Activated CD4-positive, alpha-beta T cell treated with anti-CD3 and anti-CD28 coated beads, Interleukin-2, amount 50 U/mL, for 16 hours (primary cell): ENCODE measurements at regions not wholly inside any gene's neighbourhood (a gene's known extent, or its start where the extent isn't known, plus 50 kb on each side); places are given as distances from the start of the nearest gene placed in this dataset.

Experiments
- DNase-seq: peaks from one replicate; pipeline ENCODE4 v3.0.0-alpha.2; 2020

GRCh38 chr9:93827545-93828330, 127.4 kb downstream of the BARX1 start:
- peak; percentile 33 for DNase-seq

GRCh38 chr9:93826905-93827544, 128.1 kb downstream of the BARX1 start:
- DNase-seq = no peak

GRCh38 chr9:93826209-93826608, 128.9 kb downstream of the BARX1 start:
- peak; percentile 24 for DNase-seq

DNA sequence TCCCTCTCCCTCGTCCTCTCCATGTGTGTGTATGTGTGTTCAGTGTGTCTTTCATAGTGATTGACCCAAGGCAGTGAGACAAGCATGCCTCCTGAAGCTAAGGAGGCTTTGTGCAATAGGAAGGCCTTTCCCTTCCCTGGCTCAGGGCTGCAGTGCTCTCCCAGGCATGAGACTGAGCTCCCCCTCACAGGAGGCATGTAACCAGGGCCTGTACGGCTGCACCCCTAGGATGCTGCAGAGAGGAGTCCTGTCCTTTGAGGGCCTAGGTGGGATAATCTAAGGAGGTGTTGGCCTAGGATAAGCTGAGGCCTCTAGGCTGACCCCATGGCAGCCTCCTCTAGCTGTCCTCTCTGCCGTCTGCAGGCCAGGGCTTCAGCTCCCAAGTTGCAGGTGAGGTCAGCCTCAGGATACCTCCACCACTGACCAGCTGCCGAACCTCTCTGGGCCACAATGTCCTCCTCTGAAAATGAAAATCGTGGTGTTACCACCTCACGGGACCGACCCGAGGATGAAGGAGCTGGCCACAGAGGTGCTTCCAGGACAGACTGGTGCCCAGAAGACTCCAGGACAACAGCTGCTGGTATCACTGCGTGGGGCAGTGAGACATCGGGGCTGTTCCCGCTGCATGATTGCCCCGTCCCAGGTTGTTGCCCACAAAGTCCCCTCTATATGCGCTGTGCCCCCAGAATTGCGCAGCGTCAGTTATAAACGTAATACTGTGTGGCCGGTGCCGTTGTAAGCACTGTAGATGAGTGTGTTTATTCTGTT, 129.6 kb downstream of the BARX1 start:
- DNase-seq = no peak

GRCh38 chr9:93824386-93825294, 130.5 kb downstream of the BARX1 start:
- DNase-seq = no peak

DNA sequence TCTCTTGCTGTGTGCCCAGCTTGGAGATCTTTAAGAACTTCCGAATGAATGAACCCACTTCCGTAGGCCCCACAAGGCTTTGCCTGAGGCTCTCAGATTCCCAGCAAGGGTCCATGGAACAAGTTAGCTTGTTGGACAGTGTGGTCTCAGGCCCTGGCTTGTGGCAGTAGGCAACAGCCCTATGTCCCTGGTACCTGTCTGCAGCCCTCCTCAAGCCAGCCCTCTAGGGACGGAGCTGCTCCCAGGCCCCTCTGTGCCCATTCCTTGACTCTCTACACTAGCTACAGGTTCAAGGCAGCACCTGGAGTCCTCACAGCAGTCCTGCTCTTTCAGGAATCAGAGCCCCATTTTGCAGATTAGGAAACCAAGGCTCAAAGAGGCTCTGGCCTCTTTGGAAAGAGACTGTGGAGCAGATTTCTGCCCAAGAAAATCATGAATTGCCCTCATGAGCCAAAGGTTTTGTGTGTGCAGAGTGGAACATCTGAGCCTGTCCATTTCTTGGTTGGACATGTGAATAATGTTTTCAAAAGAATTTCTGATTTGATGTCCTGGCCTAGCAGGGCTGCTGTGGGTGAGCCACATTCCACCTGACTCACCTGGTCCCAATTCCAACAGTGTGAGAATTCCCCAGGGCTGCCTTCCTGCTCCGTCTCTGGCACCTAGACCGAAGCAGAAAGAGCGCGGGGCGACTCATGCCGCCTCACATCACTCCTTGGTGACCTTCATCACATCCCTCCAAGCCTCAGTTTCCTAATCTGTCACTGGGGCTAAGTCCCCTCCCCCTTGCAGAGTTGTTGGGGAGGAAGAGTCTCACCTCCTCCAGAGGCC, 131.7 kb downstream of the BARX1 start:
- DNase-seq = no peak

GRCh38 chr9:93822229-93822628, 132.9 kb downstream of the BARX1 start:
- no peak for DNase-seq

DNA sequence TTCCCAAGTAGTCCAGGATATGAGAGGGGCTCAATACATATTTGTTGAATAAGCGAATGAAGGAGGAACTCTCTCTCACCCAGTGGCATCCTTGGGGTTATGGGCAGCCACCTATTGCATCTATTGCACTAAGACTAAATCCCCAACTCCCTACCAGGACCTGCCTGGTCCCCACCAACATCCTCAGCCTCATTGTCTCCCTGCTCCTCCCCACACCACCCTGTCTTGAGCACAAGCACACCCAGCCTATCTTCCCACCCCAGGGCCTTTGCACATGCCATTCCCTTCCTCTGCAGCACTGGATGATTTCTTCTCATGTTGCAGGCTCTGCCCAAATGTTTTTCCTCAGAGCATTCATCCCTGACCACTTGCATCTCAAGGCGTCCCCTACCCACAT, 133.8 kb downstream of the BARX1 start:
- no peak for DNase-seq

DNA sequence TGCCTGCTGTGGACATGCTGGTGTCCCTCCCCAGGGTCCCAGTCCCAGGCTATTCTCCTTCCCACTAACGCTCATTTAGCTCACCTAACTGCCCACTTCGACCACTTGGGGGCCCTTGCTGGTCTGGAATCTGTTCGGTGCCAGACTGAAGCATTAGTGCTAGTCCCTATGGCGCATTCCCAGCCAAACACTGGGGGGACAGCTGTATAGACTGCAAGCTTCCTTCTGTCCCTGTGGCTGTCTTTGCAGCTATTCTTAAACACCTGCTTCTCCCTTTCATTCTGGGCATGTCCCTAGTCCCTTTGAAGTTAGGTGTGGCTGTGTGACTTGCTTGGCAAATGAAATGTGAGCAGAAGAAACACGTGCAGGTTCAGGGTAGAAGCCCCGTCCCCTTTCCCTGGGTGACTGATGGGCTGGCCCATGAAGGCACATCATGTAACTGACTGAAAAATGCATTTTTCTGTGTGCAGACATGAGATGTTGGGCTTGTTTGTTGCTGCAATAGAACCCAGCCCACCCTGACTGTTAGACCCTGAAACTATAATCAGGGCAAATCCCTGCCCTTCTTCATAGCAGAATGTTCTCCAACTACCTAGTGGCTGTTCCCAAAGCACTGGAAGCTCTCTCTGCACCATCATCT, 134.4 kb downstream of the BARX1 start:
- DNase-seq = no peak

- no peak for DNase-seq
Observed at GRCh38 chr9:93819905-93820304, 135.2 kb downstream of the BARX1 start.

GRCh38 chr9:93818827-93819472, 136.2 kb downstream of the BARX1 start:
- no peak for DNase-seq

DNA sequence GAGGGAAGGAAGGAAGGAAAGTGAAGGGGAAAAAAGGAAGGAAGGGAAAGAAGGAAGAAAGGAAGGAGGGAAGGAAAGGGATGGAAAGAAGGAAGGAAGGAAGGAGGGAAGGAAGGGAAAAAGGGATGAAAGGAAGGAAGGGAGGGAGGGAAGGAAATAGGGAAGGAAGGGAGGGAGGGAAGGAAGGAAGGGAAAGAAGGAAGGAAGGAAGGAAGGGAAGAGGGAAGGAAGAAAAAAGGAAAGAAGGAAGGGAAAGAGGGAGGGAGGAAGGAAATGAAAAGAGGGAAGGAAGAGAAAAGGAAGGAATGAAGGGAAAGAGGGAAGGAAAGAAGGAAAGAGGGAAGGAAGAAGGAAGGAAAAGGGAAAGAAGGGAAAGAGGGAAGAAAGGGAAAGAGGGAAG, 136.9 kb downstream of the BARX1 start:
- no peak for DNase-seq

GRCh38 chr9:93815677-93816076, 139.5 kb downstream of the BARX1 start:
- DNase-seq = no peak

GRCh38 chr9:93815135-93815534, 140.0 kb downstream of the BARX1 start:
- DNase-seq = no peak

GRCh38 chr9:93814077-93814956, 140.8 kb downstream of the BARX1 start:
- no peak for DNase-seq

DNA sequence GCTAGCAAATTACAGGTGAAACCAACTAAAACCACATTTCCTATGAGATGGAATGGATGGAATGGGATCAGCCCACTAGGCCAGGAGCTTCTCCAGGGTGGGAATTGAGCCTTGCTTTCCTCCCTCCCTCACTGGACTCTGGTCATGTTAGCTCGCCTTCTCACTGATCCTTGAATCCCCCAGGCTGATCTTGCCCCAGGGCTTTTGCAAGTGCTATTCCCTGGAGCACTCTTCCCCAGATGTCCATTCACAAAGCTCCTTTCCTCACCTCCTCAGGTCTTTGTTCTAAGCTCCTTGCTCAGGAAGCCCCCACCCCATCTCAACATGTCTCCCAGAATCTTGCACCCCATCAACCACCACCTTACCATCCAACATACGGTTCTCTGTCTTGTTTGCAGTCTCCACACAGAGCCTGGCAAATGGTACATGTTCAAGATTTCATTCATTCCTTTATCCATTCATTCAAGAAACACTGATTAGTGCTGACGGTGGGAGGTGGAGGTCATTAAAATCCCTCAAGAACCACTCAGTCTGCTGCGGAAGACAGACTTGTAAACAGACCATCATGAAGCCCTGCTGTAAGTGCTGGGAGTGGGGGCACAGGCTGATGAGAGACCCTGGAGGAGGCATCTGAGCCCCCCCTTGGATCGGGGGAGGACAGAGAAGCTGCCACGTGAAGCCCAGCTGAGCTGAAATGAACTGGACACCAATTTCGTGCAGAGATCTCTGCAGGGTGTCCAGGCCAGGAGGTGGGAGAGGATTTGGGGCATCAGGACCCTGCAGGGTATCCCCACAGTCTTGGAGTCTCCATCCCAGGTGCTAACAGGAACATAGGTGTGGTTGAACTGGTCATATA, 141.7 kb downstream of the BARX1 start:
- no peak for DNase-seq

GRCh38 chr9:93812410-93812668, 142.8 kb downstream of the BARX1 start:
- DNase-seq = no peak

GRCh38 chr9:93810028-93810971, 144.9 kb downstream of the BARX1 start:
- no peak for DNase-seq
